GM10266 (cell line): ENCODE measurements at regions not wholly inside any gene's neighbourhood (a gene's known extent, or its start where the extent isn't known, plus 50 kb on each side); places are given as distances from the start of the nearest gene placed in this dataset.

Experiments
- DNase-seq: peaks from one replicate; pipeline ENCODE4 v3.0.0; 2012; ENCODE audit errors: extremely low spot score
- TF ChIP-seq, protein P1 (sequence below): IDR thresholded peaks from 2 replicates; pipeline ENCODE4 v1.5.1; 2012; ENCODE audit warnings: mild to moderate bottlenecking, low read depth; ENCODE audit not compliant: control insufficient read depth, insufficient read depth; ENCODE audit errors: missing control alignments

GRCh38 chr1:195012995-195013394, 1595.2 kb downstream of the KCNT2 start:
- no peak for DNase-seq
- TF ChIP-seq, protein P1, sequence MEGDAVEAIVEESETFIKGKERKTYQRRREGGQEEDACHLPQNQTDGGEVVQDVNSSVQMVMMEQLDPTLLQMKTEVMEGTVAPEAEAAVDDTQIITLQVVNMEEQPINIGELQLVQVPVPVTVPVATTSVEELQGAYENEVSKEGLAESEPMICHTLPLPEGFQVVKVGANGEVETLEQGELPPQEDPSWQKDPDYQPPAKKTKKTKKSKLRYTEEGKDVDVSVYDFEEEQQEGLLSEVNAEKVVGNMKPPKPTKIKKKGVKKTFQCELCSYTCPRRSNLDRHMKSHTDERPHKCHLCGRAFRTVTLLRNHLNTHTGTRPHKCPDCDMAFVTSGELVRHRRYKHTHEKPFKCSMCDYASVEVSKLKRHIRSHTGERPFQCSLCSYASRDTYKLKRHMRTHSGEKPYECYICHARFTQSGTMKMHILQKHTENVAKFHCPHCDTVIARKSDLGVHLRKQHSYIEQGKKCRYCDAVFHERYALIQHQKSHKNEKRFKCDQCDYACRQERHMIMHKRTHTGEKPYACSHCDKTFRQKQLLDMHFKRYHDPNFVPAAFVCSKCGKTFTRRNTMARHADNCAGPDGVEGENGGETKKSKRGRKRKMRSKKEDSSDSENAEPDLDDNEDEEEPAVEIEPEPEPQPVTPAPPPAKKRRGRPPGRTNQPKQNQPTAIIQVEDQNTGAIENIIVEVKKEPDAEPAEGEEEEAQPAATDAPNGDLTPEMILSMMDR: no peak

GRCh38 chr1:195005338-195005737, 1602.9 kb downstream of the KCNT2 start:
- DNase-seq: no peak
- TF ChIP-seq, protein P1: no peak

- TF ChIP-seq, protein P1: no peak
- no peak for DNase-seq
Measured at GRCh38 chr1:194990483-194990882, 1617.8 kb downstream of the KCNT2 start.

DNA sequence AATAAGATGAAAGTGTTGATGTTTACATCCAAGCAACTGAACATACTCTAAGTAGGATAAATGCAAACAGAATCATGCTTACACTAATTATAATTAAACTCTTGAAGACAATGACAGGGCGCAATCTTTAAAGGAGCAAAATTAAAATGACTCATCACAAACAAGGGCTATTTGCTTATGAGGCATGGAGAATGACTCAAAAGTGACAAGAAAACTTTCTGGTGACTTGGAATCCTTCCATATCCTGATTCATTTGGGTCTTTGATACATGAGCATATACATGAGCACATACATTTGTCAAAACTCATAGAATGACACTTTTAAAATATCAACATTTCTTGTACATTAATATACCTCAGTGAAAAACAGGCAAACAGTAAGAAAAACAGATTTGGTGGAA, 1632.3 kb downstream of the KCNT2 start:
- TF ChIP-seq, protein P1: no peak
- DNase-seq: no peak

- no peak for DNase-seq
- TF ChIP-seq, protein P1: no peak
Measured at GRCh38 chr1:194968916-194969315, 1639.3 kb downstream of the KCNT2 start.

DNA sequence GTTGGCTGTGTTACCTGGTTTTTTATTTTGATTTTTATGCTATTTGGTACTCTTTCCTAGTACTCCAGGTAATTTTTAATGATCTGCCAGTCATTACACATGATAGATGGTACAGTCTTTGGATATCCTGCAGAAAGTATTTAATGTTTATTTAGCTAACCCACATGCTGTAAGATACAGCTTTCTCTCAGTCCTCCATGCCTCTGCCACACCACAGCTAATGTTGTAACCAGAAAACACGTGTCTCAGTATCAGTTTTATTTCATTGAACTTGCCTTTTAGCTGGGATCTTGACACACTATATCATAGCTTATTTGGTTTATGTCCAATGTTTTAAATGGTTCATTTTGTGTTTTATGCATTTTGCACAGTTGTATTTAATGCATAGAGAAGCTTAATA, 1648.4 kb downstream of the KCNT2 start:
- DNase-seq: no peak
- TF ChIP-seq, protein P1: no peak

- TF ChIP-seq, protein P1: no peak
- no peak for DNase-seq
Measured at GRCh38 chr1:194952171-194952570, 1656.1 kb downstream of the KCNT2 start.

- TF ChIP-seq, protein P1: no peak
- no peak for DNase-seq
Measured at GRCh38 chr1:194950584-194950983, 1657.7 kb downstream of the KCNT2 start.
